ENCODE measurements at regions not wholly inside any gene's neighbourhood (a gene's known extent, or its start where the extent isn't known, plus 50 kb on each side); places are given as distances from the start of the nearest gene placed in this dataset.

GRCh38 chr3:8152821-8153418 is 348.7 kb upstream of the LMCD1 start:
- Histone ChIP-seq H3K79me2 (no peaks in the 10 kb centered on the region), H3K36me3 (ENCODE audit: control insufficient read depth, insufficient read depth, low read length) (no peaks in the 10 kb centered on the region), H3K27ac (no peak overlapping the region), H3K27me3 (ENCODE audit: control insufficient read depth, insufficient read depth, low read length) (no peaks in the 10 kb centered on the region), H3K4me3 (ENCODE audit: low read depth, low read length) (no peak overlapping the region), H3K4me2 (ENCODE audit: low read length) (no peak overlapping the region), H3K9me3 (ENCODE audit: control insufficient read depth, low read length) (no peaks in the 10 kb centered on the region), H3K9ac (no peak overlapping the region), H3K4me1 (no peaks in the 10 kb centered on the region), H2AFZ (no peak overlapping the region)
- no peak for TF ChIP-seq CTCF (IDR thresholded peaks at IDR 0.05)

DNA sequence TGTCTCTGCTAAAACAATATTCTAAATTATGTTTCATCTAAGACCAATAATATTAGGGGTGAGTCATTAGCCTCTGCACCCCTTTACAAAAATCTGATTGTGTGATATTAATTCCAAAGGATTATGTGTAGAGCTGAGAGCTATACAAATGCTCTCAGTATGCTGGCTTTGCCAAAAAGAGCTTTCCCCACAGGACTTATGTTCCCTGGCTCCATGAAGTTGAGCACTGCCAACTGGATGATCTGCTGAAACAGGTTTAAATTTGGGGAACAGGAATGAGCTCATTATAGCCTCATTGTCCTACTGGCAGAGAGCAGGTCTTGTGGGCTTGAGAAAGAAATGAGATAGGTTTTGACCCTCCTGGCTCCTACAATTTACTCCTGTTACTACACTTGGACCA is 347.8 kb upstream of the LMCD1 start:
- H3K9me3 ChIP-seq (ENCODE audit: control insufficient read depth, low read length) = no peaks in the 10 kb centered on the region
- no peaks in the 10 kb centered on the region for H3K79me2 ChIP-seq
- H3K4me2 ChIP-seq (ENCODE audit: low read length) = no peak overlapping the region
- no peaks in the 10 kb centered on the region for H3K36me3 ChIP-seq (ENCODE audit: control insufficient read depth, insufficient read depth, low read length)
- H3K4me1 ChIP-seq = no peaks in the 10 kb centered on the region
- no peak for TF ChIP-seq CTCF (IDR thresholded peaks at IDR 0.05)
- H3K9ac ChIP-seq = no peak overlapping the region
- no peak overlapping the region for H3K27ac ChIP-seq
- H2AFZ ChIP-seq = no peak overlapping the region
- no peaks in the 10 kb centered on the region for H3K27me3 ChIP-seq (ENCODE audit: control insufficient read depth, insufficient read depth, low read length)
- no peak overlapping the region for H3K4me3 ChIP-seq (ENCODE audit: low read depth, low read length)

DNA sequence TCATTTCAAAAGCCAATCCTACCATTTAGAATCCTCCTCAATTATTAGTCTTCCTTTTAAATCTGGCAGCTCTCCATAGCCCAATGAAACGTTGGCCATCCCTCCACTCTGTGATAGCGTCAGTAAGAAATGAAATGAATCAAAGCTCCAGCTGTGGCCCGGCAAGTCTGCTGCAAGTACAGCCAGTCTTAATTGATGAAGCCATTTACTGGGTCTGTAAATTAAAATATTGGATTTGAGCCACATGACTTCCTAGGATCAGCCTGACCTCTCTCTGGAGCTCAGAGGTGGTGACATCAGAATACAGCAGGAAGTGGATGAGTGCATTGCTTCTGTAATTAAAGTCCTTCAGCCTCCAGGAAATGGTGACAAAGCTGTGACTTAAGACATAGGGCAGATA is 347.0 kb upstream of the LMCD1 start:
- Histone ChIP-seq H3K36me3 (ENCODE audit: control insufficient read depth, insufficient read depth, low read length) (no peaks in the 10 kb centered on the region), H2AFZ (no peak overlapping the region), H3K27me3 (ENCODE audit: control insufficient read depth, insufficient read depth, low read length) (no peaks in the 10 kb centered on the region), H3K4me3 (ENCODE audit: low read depth, low read length) (no peak overlapping the region), H3K9ac (no peak overlapping the region), H3K27ac (no peak overlapping the region), H3K4me2 (ENCODE audit: low read length) (no peak overlapping the region), H3K79me2 (no peaks in the 10 kb centered on the region), H3K4me1 (no peaks in the 10 kb centered on the region), H3K9me3 (ENCODE audit: control insufficient read depth, low read length) (no peaks in the 10 kb centered on the region)
- no peak for TF ChIP-seq CTCF (IDR thresholded peaks at IDR 0.05)

GRCh38 chr3:8156138-8156537 is 345.5 kb upstream of the LMCD1 start:
- Histone ChIP-seq H3K9me3 (ENCODE audit: control insufficient read depth, low read length) (no peaks in the 10 kb centered on the region), H3K4me3 (ENCODE audit: low read depth, low read length) (no peak overlapping the region), H3K27me3 (ENCODE audit: control insufficient read depth, insufficient read depth, low read length) (no peaks in the 10 kb centered on the region), H2AFZ (no peak overlapping the region), H3K79me2 (no peaks in the 10 kb centered on the region), H3K9ac (no peak overlapping the region), H3K4me2 (ENCODE audit: low read length) (no peak overlapping the region), H3K27ac (no peak overlapping the region), H3K36me3 (ENCODE audit: control insufficient read depth, insufficient read depth, low read length) (no peaks in the 10 kb centered on the region), H3K4me1 (no peaks in the 10 kb centered on the region)
- no peak for TF ChIP-seq CTCF (IDR thresholded peaks at IDR 0.05)

GRCh38 chr3:8156831-8157230 is 344.8 kb upstream of the LMCD1 start:
- Histone ChIP-seq H3K9ac (no peak overlapping the region), H2AFZ (no peak overlapping the region), H3K27ac (no peak overlapping the region), H3K27me3 (ENCODE audit: control insufficient read depth, insufficient read depth, low read length) (no peaks in the 10 kb centered on the region), H3K79me2 (no peaks in the 10 kb centered on the region), H3K4me3 (ENCODE audit: low read depth, low read length) (no peak overlapping the region), H3K4me1 (no peaks in the 10 kb centered on the region), H3K36me3 (ENCODE audit: control insufficient read depth, insufficient read depth, low read length) (no peaks in the 10 kb centered on the region), H3K4me2 (ENCODE audit: low read length) (no peak overlapping the region), H3K9me3 (ENCODE audit: control insufficient read depth, low read length) (no peaks in the 10 kb centered on the region)
- TF ChIP-seq CTCF (IDR thresholded peaks at IDR 0.05) = no peak
